ENCODE measurements at regions not wholly inside any gene's neighbourhood (a gene's known extent, or its start where the extent isn't known, plus 50 kb on each side); places are given as distances from the start of the nearest gene placed in this dataset.
"Not testable (repeated sequence)": the region's sequence is repeated elsewhere in the genome, so short reads cannot be mapped to it uniquely, and the experiment has no call there.

- H3K27ac ChIP-seq (ENCODE audit: low read depth in 1 of 2, low read length in 1 of 2), result no peak overlapping the region
- H3K36me3 ChIP-seq (ENCODE audit: control insufficient read depth in 2 of 2, insufficient read depth in 2 of 2, low read length in 1 of 2), result no peaks in the 10 kb centered on the region
- H3K9me3 ChIP-seq (ENCODE audit: control insufficient read depth in 2 of 2, insufficient read depth in 1 of 2, low read length in 1 of 2), result peaks cover 0 to 16% of the 10 kb centered on the region in 2 donors
- no peak for DNase-seq (ENCODE audit: low read depth in 6 of 9, low spot score in 9 of 9)
- no peak overlapping the region for H3K4me3 ChIP-seq (ENCODE audit: low read length in 2 of 2)
- H3K27me3 ChIP-seq (ENCODE audit: control insufficient read depth in 2 of 2, insufficient read depth in 1 of 2, low read length in 1 of 2), result no peaks in the 10 kb centered on the region
- no peaks in the 10 kb centered on the region for H3K4me1 ChIP-seq (ENCODE audit: control insufficient read depth in 2 of 2, insufficient read depth in 2 of 2, low read length in 2 of 2)
- 90% methylated on average over 3 of the region's 3 CpGs for WGBS
These were observed 122.3 kb downstream of the THBS2 start for GRCh38 chr6:169131390-169131789.

DNA sequence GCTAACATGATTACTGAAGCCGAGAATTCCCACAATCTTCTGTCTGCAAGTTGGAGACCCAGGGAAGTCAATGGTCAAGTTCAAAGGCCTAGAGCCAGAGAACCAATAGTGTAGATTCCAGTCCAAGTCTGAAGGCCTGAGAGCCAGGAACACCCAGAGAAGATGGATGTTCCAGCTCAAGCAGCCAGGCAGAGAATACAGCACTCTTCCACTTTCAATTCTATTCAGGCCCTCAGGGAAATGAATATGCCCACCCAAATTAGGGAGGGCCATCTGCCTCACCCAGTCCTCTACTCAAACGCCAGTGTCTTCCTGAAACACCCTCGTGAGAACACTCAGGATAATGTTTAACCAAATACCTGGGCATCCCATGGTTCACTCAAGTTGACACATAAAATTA lies 123.5 kb downstream of the THBS2 start:
- Histone ChIP-seq H3K9me3 (ENCODE audit: control insufficient read depth in 2 of 2, insufficient read depth in 1 of 2, low read length in 1 of 2) (peaks cover 0 to 16% of the 10 kb centered on the region in 2 donors), H3K27ac (ENCODE audit: low read depth in 1 of 2, low read length in 1 of 2) (no peak overlapping the region), H3K4me1 (ENCODE audit: control insufficient read depth in 2 of 2, insufficient read depth in 2 of 2, low read length in 2 of 2) (no peaks in the 10 kb centered on the region), H3K4me3 (ENCODE audit: low read length in 2 of 2) (no peak overlapping the region), H3K36me3 (ENCODE audit: control insufficient read depth in 2 of 2, insufficient read depth in 2 of 2, low read length in 1 of 2) (no peaks in the 10 kb centered on the region), H3K27me3 (ENCODE audit: control insufficient read depth in 2 of 2, insufficient read depth in 1 of 2, low read length in 1 of 2) (no peaks in the 10 kb centered on the region)
- 95% methylated on average over 3 of the region's 3 CpGs for WGBS
- no peak for DNase-seq (ENCODE audit: low read depth in 6 of 9, low spot score in 9 of 9)

DNA sequence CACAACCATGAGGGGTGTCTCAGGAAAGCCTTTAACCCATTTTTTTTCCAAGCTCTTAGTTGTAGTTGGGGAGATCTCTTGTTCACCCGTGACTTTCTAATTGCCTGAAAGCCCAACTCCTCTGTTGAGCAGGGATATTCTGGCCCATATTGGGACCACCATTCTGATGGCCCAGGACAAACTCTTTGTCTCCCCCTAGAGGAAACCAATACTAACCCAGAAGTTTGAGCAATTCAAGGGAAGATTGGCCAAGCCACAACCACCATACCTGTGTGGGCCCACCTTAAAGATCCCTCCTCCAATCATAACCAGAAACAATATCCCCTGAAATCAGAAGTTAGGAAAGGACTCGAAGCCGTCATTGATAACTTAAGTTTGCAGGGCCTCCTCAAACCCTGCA lies 132.6 kb downstream of the THBS2 start:
- Histone ChIP-seq H3K4me3 (ENCODE audit: low read length in 2 of 2) (no peak overlapping the region), H3K27me3 (ENCODE audit: control insufficient read depth in 2 of 2, insufficient read depth in 1 of 2, low read length in 1 of 2) (no peaks in the 10 kb centered on the region), H3K36me3 (ENCODE audit: control insufficient read depth in 2 of 2, insufficient read depth in 2 of 2, low read length in 1 of 2) (no peaks in the 10 kb centered on the region), H3K27ac (ENCODE audit: low read depth in 1 of 2, low read length in 1 of 2) (no peak overlapping the region), H3K9me3 (ENCODE audit: control insufficient read depth in 2 of 2, insufficient read depth in 1 of 2, low read length in 1 of 2) (peaks cover 0 to 4% of the 10 kb centered on the region in 2 donors), H3K4me1 (ENCODE audit: control insufficient read depth in 2 of 2, insufficient read depth in 2 of 2, low read length in 2 of 2) (no peaks in the 10 kb centered on the region)
- DNase-seq (ENCODE audit: low read depth in 6 of 9, low spot score in 9 of 9), result no peak
- WGBS, result 98% methylated on average over 3 of the region's 3 CpGs

- Histone ChIP-seq H3K9me3 (ENCODE audit: control insufficient read depth in 2 of 2, insufficient read depth in 1 of 2, low read length in 1 of 2) (peaks cover 0 to 4% of the 10 kb centered on the region in 2 donors), H3K36me3 (ENCODE audit: control insufficient read depth in 2 of 2, insufficient read depth in 2 of 2, low read length in 1 of 2) (no peaks in the 10 kb centered on the region), H3K4me3 (ENCODE audit: low read length in 2 of 2) (no peak overlapping the region), H3K4me1 (ENCODE audit: control insufficient read depth in 2 of 2, insufficient read depth in 2 of 2, low read length in 2 of 2) (no peaks in the 10 kb centered on the region), H3K27ac (ENCODE audit: low read depth in 1 of 2, low read length in 1 of 2) (no peak overlapping the region), H3K27me3 (ENCODE audit: control insufficient read depth in 2 of 2, insufficient read depth in 1 of 2, low read length in 1 of 2) (no peaks in the 10 kb centered on the region)
- DNase-seq (ENCODE audit: low read depth in 6 of 9, low spot score in 9 of 9), result no peak
- WGBS, result 88% methylated on average over 1 of the region's 1 CpG
These were observed 134.0 kb downstream of the THBS2 start for GRCh38 chr6:169119669-169120068.

GRCh38 chr6:169118346-169118830 lies 135.3 kb downstream of the THBS2 start:
- Histone ChIP-seq H3K9me3 (ENCODE audit: control insufficient read depth in 2 of 2, insufficient read depth in 1 of 2, low read length in 1 of 2) (peaks cover 0 to 4% of the 10 kb centered on the region in 2 donors), H3K27ac (ENCODE audit: low read depth in 1 of 2, low read length in 1 of 2) (no peak overlapping the region), H3K4me1 (ENCODE audit: control insufficient read depth in 2 of 2, insufficient read depth in 2 of 2, low read length in 2 of 2) (no peaks in the 10 kb centered on the region), H3K27me3 (ENCODE audit: control insufficient read depth in 2 of 2, insufficient read depth in 1 of 2, low read length in 1 of 2) (no peaks in the 10 kb centered on the region), H3K36me3 (ENCODE audit: control insufficient read depth in 2 of 2, insufficient read depth in 2 of 2, low read length in 1 of 2) (no peaks in the 10 kb centered on the region), H3K4me3 (ENCODE audit: low read length in 2 of 2) (no peak overlapping the region)
- WGBS, result 91% methylated on average over 7 of the region's 7 CpGs
- no peak for DNase-seq (ENCODE audit: low read depth in 6 of 9, low spot score in 9 of 9)

DNA sequence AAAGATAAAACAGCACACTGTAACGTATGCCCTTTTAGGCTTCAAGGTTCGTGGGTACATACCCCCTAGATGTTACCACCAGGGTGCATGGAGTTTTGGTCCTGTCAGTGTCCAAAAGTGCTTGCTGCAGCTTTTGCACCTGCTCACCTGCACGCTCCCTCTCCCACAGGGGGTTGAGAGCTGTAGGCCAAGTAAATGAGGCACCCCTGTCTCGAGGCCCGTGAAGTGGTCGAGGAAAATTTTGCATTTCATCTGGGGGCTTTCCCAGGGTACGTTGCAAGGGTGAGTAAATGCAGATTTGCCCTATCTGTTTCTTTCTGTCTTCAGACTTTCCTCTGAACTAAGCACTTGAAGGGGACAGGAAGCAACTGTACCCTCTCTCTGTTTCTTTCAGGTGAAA lies 136.0 kb downstream of the THBS2 start:
- WGBS, result 85% methylated on average over 7 of the region's 7 CpGs
- no peaks in the 10 kb centered on the region for H3K4me1 ChIP-seq (ENCODE audit: control insufficient read depth in 2 of 2, insufficient read depth in 2 of 2, low read length in 2 of 2)
- no peak overlapping the region for H3K27ac ChIP-seq (ENCODE audit: low read depth in 1 of 2, low read length in 1 of 2)
- H3K36me3 ChIP-seq (ENCODE audit: control insufficient read depth in 2 of 2, insufficient read depth in 2 of 2, low read length in 1 of 2), result no peaks in the 10 kb centered on the region
- no peak for DNase-seq (ENCODE audit: low read depth in 6 of 9, low spot score in 9 of 9)
- H3K27me3 ChIP-seq (ENCODE audit: control insufficient read depth in 2 of 2, insufficient read depth in 1 of 2, low read length in 1 of 2), result no peaks in the 10 kb centered on the region
- no peak overlapping the region for H3K4me3 ChIP-seq (ENCODE audit: low read length in 2 of 2)
- peaks cover 0 to 4% of the 10 kb centered on the region in 2 donors for H3K9me3 ChIP-seq (ENCODE audit: control insufficient read depth in 2 of 2, insufficient read depth in 1 of 2, low read length in 1 of 2)

DNA sequence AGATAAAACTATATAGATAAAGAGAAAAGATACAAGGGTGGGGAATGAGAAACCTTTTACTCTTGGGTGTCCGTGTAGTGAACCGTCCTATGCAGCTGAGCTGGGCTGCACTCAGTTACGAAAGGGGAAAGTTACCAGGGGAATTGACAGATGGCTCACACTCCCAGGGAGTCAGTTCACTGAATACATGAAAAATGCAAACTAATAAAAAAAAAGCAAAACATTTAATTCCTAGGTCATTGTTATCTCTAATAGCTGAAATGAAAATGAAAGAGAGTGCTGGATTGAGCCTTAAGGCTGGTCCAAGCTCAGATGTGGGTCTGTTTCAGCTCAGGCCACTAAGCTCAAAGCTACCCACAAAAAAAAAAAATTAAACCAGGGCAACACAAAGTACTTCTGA lies 138.0 kb downstream of the THBS2 start:
- Histone ChIP-seq H3K9me3 (ENCODE audit: control insufficient read depth in 2 of 2, insufficient read depth in 1 of 2, low read length in 1 of 2) (peaks cover 0 to 4% of the 10 kb centered on the region in 2 donors), H3K36me3 (ENCODE audit: control insufficient read depth in 2 of 2, insufficient read depth in 2 of 2, low read length in 1 of 2) (no peaks in the 10 kb centered on the region), H3K4me1 (ENCODE audit: control insufficient read depth in 2 of 2, insufficient read depth in 2 of 2, low read length in 2 of 2) (no peaks in the 10 kb centered on the region), H3K27ac (ENCODE audit: low read depth in 1 of 2, low read length in 1 of 2) (no peak overlapping the region), H3K4me3 (ENCODE audit: low read length in 2 of 2) (no peak overlapping the region), H3K27me3 (ENCODE audit: control insufficient read depth in 2 of 2, insufficient read depth in 1 of 2, low read length in 1 of 2) (no peaks in the 10 kb centered on the region)
- DNase-seq (ENCODE audit: low read depth in 6 of 9, low spot score in 9 of 9), result no peak
- 87% methylated on average over 3 of the region's 3 CpGs for WGBS

DNA sequence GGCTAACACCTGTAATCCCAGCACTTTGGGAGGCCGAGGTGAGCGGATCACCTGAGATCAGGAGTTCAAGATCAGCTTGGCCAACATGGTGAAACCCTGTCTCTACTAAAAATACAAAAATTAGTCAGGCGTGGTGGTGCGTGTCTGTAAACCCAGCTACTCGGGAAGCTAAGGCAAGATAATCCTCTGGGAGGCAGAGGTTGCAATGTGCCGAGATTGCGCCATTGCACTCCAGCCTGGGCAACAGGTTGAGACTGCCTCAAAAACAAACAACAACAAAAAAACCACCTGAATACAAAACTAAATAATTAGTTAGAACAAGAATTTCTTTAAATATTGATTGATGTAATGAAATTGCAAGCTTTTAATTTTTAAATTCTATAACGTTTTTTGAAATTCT lies 139.0 kb downstream of the THBS2 start:
- not testable (repeated sequence) for DNase-seq (ENCODE audit: low read depth in 6 of 9, low spot score in 9 of 9); H3K27ac ChIP-seq (ENCODE audit: low read depth in 1 of 2, low read length in 1 of 2); H3K4me1 ChIP-seq (ENCODE audit: control insufficient read depth in 2 of 2, insufficient read depth in 2 of 2, low read length in 2 of 2); H3K27me3 ChIP-seq (ENCODE audit: control insufficient read depth in 2 of 2, insufficient read depth in 1 of 2, low read length in 1 of 2); H3K36me3 ChIP-seq (ENCODE audit: control insufficient read depth in 2 of 2, insufficient read depth in 2 of 2, low read length in 1 of 2); H3K9me3 ChIP-seq (ENCODE audit: control insufficient read depth in 2 of 2, insufficient read depth in 1 of 2, low read length in 1 of 2); H3K4me3 ChIP-seq (ENCODE audit: low read length in 2 of 2)
- 92% methylated on average over 8 of the region's 8 CpGs for WGBS

GRCh38 chr6:169112483-169113320 lies 140.9 kb downstream of the THBS2 start:
- 53% methylated on average over 10 of the region's 10 CpGs for WGBS
- Histone ChIP-seq H3K27ac (ENCODE audit: low read depth in 1 of 2, low read length in 1 of 2) (no peak overlapping the region), H3K4me3 (ENCODE audit: low read length in 2 of 2) (no peak overlapping the region), H3K27me3 (ENCODE audit: control insufficient read depth in 2 of 2, insufficient read depth in 1 of 2, low read length in 1 of 2) (no peaks in the 10 kb centered on the region), H3K4me1 (ENCODE audit: control insufficient read depth in 2 of 2, insufficient read depth in 2 of 2, low read length in 2 of 2) (no peaks in the 10 kb centered on the region), H3K36me3 (ENCODE audit: control insufficient read depth in 2 of 2, insufficient read depth in 2 of 2, low read length in 1 of 2) (no peaks in the 10 kb centered on the region), H3K9me3 (ENCODE audit: control insufficient read depth in 2 of 2, insufficient read depth in 1 of 2, low read length in 1 of 2) (no peaks in the 10 kb centered on the region)
- no peak for DNase-seq (ENCODE audit: low read depth in 6 of 9, low spot score in 9 of 9)

Measured in thymus (tissue), 11 donors.